Left colon (tissue), 2 donors: ENCODE measurements at regions not wholly inside any gene's neighbourhood (a gene's known extent, or its start where the extent isn't known, plus 50 kb on each side); places are given as distances from the start of the nearest gene placed in this dataset.
A peak's percentile ranks its signal among the peaks of the same experiment; 100 is the strongest.
"Not testable (repeated sequence)": the region's sequence is repeated elsewhere in the genome, so short reads cannot be mapped to it uniquely, and the experiment has no call there.

Source experiments
- ATAC-seq: fragments of 200-7000 bp; cut with Tn5 transposase; one replicate; pipeline ENCODE4 v1.9.1; 2020; ENCODE audit warnings: mild to moderate bottlenecking, moderate library complexity
- DNase-seq, 2 donors: peaks; one replicate each; pipeline ENCODE4 v3.0.0-alpha.2; 2020
- intact Hi-C, 2 donors: fragments of 100-400 bp; cut with DNase I in 1 of 2; cut with micrococcal nuclease in 1 of 2; formaldehyde crosslinking; loops; one replicate each; pipeline versions ENCODE4 v1.11.2 to v1.14.0; 2022; cut with DNase I, micrococcal nuclease
- donor health status: DM: no; HTN: no; CAD: no.
- donor health status: DM: yes; HTN: yes; CAD: no.

GRCh38 chr1:73711089-73711488 is 486.9 kb downstream of the LRRIQ3 start:
- intact Hi-C loops = no loop called here
- DNase-seq = no peak
- no peak for ATAC-seq

GRCh38 chr1:73701826-73702225 is 496.1 kb downstream of the LRRIQ3 start:
- intact Hi-C loops = no loop called here
- ATAC-seq (no peak), DNase-seq (no peak)

- no peak for ATAC-seq
- intact Hi-C loops = no loop called here
- no peak for DNase-seq
These were observed 521.8 kb downstream of the LRRIQ3 start for GRCh38 chr1:73676186-73676585.

GRCh38 chr1:73674945-73675561 is 522.9 kb downstream of the LRRIQ3 start:
- ATAC-seq (peak; percentile 48), DNase-seq (no peak)
- intact Hi-C loops = no loop called here

- ATAC-seq = no peak
- no peak for DNase-seq
These were observed 524.0 kb downstream of the LRRIQ3 start for GRCh38 chr1:73673971-73674370.

GRCh38 chr1:73671530-73671929 is 526.4 kb downstream of the LRRIQ3 start:
- ATAC-seq (no peak), DNase-seq (no peak)
- intact Hi-C loops = no loop called here

More at GRCh38 chr1:73673971-73674370, 524.0 kb downstream of the LRRIQ3 start:
- intact Hi-C loops = no loop called here

GRCh38 chr1:73667959-73668358 is 530.0 kb downstream of the LRRIQ3 start:
- DNase-seq, intact Hi-C loops, ATAC-seq: not testable (repeated sequence)

- no peak for DNase-seq
- intact Hi-C loops = no loop called here
- ATAC-seq = no peak
These were observed 535.5 kb downstream of the LRRIQ3 start for GRCh38 chr1:73662526-73662925.

- ATAC-seq (no peak), DNase-seq (no peak)
- intact Hi-C loops = no loop called here
These were observed 538.8 kb downstream of the LRRIQ3 start for GRCh38 chr1:73659136-73659535.

- intact Hi-C loops = no loop called here
- DNase-seq (no peak), ATAC-seq (no peak)
These were observed 543.3 kb downstream of the LRRIQ3 start for GRCh38 chr1:73654714-73655113.

GRCh38 chr1:73644198-73644597 is 553.8 kb downstream of the LRRIQ3 start:
- DNase-seq (no peak), ATAC-seq (no peak)
- intact Hi-C loops = no loop called here

GRCh38 chr1:73639494-73639893 is 558.5 kb downstream of the LRRIQ3 start:
- intact Hi-C loops = no loop called here
- DNase-seq = no peak
- no peak for ATAC-seq

GRCh38 chr1:73637264-73637663 is 560.7 kb downstream of the LRRIQ3 start:
- DNase-seq (no peak), ATAC-seq (no peak)
- intact Hi-C loops = no loop called here

- ATAC-seq = peak; percentile 60
- DNase-seq = no peak
- intact Hi-C loops = no loop called here
These were observed 563.0 kb downstream of the LRRIQ3 start for GRCh38 chr1:73635021-73635420.

GRCh38 chr1:73627723-73628122 is 570.3 kb downstream of the LRRIQ3 start:
- ATAC-seq (no peak), DNase-seq (no peak)
- intact Hi-C loops = no loop called here

- intact Hi-C loops = no loop called here
- ATAC-seq (no peak), DNase-seq (no peak)
These were observed 571.6 kb downstream of the LRRIQ3 start for GRCh38 chr1:73626326-73626725.

GRCh38 chr1:73623946-73624345 is 574.0 kb downstream of the LRRIQ3 start:
- no peak for DNase-seq
- ATAC-seq = no peak
- intact Hi-C loops = no loop called here

- intact Hi-C loops = no loop called here
- ATAC-seq (no peak), DNase-seq (no peak)
These were observed 580.8 kb downstream of the LRRIQ3 start for GRCh38 chr1:73617145-73617544.

- intact Hi-C loops = no loop called here
- no peak for DNase-seq
These were observed 586.3 kb downstream of the LRRIQ3 start for GRCh38 chr1:73611681-73612080.

GRCh38 chr1:73604739-73605138 is 593.2 kb downstream of the LRRIQ3 start:
- ATAC-seq (peak; percentile 94), DNase-seq (no peak)
- intact Hi-C loops = no loop called here

More at GRCh38 chr1:73611681-73612080, 586.3 kb downstream of the LRRIQ3 start:
- no peak for ATAC-seq

- intact Hi-C loops = no loop called here
- no peak for ATAC-seq
- no peak for DNase-seq
These were observed 593.8 kb downstream of the LRRIQ3 start for GRCh38 chr1:73604211-73604610.
